ENCODE measurements at regions not wholly inside any gene's neighbourhood (a gene's known extent, or its start where the extent isn't known, plus 50 kb on each side); places are given as distances from the start of the nearest gene placed in this dataset.
"Not testable (repeated sequence)": the region's sequence is repeated elsewhere in the genome, so short reads cannot be mapped to it uniquely, and the experiment has no call there.

DNA sequence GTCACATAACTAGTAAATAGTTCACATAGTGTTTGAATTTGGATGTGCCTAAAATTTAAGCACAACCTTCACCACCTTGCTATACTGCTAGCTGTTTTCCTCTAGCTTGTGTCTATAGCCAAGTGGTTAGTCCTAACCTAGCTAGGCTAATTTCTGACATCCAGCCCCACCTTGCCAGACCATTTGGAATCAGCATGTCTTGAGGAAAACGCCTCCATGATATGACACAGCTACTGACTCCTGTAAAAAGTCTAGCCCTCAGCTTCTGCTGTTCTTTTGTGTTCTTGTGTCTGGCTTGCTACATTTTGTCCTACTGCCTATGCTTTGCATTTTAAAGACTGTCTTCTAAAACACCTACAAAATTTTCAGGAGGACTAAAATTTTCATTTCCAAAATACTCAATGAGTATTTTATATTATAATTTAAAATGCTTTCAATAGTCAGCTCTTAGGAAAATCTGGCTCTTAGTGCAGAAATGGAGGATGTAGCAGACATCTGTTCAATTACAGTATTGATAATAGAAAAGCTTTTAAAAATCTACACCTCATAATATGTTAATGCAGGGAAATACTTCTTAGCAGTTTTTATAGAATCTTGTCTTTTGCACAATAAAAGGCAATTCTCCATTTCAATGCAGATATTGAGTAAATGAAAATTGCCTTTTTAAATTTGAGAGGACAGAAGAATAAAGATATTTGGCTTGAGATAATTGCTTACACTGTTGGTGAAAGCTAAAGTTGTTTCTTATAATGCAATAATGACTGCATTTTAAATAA is 160.8 kb upstream of the APP start:
- DNase-seq (ENCODE audit: low read depth) = no peak

DNA sequence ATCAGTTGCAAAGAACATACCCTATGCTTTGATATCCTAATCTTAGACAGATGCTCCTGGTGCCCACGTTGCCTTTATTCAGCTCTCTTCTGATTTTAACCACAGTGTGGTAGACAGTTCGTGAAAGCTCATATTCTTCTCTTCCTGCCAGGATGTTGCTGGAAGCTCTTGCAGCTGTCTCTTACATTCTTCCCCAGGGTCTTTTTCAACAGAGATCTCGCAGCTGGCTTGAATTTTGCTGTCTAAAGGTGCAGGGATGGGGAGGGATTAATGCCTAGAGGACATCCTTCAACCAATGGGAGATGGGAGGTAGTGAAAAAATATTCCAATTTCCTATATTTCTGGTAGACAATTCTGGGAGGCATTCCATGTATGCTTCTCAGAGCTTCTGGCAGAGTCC is 150.0 kb upstream of the APP start:
- DNase-seq (ENCODE audit: low read depth) = no peak

DNA sequence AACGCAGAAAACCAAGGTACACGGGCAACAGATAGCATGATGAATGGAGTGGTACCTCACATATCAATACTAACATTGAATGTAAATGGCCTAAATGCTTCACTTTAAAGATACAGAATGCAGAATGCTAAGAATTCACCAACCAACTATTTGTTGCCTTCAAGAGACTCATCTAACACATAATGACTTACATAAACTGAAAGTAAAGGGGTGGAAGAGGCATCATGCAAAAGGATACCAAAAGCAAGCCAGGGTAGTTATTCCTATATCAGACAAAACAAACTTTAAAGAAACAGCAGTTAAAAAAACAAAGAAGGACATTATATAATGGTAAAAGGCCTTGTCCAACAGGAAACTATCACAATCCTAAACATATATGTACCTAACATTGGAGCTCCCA is 137.1 kb upstream of the APP start:
- DNase-seq (ENCODE audit: low read depth) = no peak

DNA sequence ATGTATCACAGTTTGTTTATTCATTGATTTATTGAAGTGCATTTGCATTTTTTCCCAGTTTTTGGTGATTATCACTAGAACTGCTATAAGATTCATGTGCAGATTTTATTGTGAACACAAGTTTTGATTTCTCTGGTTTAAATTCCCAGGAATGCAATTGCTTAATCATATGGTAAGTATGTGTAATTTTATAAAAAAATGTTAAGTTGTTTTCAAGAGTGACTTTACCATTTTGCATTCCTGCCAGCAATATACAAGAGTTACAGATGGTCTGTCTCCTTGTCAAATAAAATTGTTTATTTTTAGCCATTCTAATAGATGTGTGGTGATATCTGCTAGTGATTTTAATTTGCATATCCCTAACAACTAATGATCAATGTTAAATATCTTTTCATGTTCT is 127.3 kb upstream of the APP start:
- DNase-seq (ENCODE audit: low read depth) = no peak

DNA sequence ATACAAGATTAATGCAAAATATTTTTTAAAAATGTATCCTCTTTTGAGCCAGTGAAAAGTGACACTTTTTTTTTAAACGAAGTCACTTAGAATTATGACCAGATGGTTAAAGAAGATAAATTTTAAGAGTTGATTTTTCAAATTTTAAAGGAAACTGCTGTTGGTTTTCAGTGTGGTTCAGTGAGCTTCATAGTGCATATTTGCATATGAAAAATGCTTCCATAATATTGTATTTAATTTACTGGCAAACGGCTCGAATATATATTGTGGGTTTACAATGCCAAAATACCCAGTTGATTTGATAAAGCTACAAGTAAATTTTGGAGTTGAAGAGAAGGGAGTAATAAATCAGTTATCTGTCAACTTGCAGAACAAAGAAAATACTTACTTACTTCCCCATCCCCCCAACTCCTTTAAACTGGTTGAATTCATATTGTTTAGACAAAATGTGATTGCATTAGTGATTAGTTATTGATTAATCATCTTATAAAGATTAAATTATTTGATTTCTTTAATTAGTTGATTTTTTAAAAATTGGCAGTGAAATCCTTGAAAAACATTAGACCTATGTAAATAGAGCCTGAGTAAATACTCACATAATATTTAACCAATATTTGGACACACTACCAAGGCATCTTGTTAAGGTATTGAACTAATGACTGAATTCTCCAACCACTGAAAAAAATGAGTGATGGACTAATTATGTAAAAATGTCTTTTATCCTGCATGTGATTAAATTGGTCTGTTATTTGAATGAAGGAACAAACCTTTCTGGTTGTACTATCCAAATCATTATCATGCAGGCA is 122.8 kb upstream of the APP start:
- DNase-seq (ENCODE audit: low read depth) = no peak

DNA sequence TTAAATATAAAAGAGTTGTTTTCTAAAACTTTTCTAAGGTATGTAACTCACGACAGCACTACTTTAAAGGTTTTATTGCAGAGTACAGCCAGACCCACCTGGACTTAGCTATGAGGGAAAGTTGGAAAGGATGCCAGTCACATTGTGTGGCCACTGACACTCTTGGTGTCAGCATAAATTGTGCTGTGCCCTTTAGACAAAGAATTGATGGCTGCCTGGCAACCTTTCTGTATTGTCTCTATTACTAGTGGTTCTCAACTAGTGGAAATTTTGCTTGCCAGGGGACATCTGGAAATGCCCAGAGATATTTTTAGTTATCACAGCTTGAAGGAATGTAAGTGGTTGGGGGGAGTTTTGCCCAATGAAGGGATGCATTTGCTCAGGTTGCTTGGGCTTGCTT is 117.5 kb upstream of the APP start:
- no peak for DNase-seq (ENCODE audit: low read depth)

DNA sequence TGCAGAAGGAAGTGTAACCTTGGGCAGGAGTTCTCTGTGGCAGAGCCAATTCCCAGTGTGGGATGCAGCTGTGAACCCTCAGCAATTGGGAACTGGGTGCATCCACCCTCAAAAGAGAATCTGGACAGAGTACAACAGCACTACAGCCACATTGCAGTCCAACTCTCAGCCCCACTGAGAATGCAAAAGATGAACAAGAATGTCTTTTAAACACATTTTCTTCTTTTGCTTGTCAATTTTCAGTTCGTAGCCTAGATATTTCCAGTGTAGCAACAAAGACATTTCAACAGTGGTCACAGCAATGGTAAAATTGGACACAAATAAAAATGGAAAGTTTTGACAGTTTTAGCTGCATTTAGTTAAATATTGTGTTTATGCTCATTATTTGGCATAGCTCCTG is 114.0 kb upstream of the APP start:
- DNase-seq (ENCODE audit: low read depth) = no peak

DNA sequence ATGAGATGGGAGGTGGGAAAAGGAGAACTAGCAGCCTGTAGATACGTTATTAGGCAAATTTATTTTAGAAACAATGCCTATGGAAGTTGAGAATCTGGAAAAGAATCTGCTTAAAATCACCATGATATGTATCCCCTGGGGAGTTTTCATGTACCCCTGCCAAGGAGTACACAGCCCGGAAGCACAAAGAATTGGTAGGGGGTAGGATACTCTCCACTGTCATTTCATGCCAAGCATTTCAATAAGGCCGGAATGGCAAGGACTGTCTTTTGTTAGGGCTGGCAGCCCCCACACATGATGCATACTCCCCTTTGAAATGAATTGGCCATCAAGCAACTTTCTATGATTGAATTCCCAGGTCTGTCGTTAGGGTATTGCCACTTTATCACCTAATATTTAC is 111.5 kb upstream of the APP start:
- DNase-seq (ENCODE audit: low read depth) = no peak

DNA sequence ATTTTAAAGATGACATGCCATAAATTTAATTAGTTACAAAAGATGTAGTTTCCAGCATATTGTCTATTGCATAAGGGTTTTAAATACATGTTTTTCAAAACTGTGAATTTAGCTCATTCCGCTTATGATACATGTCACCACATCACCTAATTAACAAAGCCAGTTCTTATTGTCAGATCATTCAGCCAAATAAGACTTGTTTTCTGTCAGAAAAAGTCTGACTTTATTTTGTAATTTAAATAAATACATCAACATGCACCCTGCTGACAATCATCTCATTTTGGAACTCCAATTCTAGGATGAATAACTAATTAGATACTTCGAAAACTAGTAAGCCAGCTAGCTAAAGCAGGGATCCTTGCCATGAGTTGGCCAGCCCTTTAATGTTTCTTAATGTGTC is 110.9 kb upstream of the APP start:
- no peak for DNase-seq (ENCODE audit: low read depth)

DNA sequence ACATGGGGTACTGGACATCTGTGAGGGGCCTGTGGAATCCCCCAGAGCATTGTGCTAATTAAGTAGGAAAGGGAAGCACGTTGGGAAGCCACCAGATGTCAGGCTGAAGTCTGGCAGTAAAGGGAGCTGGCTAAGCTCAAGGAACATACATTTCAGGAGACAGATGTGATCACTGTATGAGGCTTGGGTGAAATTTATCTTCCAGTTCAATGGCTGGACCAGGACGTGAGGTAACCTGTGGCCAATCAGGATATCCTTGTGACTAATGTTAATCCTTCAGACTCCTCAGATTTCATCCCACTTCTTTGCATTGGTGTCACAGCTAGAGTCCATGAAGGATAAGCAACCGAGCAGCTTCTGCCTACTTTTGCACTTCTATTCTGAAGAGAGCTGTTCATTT is 110.2 kb upstream of the APP start:
- no peak for DNase-seq (ENCODE audit: low read depth)

DNA sequence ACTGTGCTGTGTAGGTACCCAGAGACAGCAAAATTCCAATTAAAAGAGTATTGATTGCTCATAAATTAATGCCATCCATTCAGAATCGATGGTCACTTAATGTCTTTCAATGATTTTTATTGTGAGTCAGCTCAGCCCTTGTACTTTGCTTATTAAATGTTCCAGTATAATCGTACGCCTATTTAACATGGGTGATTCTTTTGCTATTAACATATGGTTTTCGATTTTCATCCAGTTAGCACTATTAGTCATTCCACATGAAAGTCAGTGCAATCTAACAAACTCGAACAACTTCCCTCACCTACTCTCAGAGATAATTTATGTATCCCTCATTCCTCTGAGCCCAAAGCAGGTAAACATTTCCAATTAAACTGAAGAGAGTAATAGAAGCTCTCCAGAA is 109.6 kb upstream of the APP start:
- DNase-seq (ENCODE audit: low read depth) = no peak

DNA sequence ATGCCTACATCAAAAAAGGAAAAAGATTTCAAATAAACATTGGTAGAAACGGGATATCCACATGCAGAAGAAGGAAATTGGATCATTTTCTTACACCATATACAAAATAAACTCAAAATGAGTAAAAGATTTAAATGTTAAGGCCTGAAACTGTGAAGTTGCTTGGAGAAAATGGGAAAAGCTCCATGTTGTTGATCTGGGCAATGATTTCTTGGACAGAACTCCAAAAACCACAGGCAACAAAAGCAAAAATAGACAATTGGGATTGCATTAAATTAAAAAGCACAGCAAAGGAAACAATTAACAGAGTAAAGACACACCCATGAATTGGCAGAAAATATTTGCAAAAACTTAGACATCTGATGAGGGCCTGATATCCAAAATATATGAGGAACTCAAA is 105.2 kb upstream of the APP start:
- DNase-seq (ENCODE audit: low read depth) = no peak

DNA sequence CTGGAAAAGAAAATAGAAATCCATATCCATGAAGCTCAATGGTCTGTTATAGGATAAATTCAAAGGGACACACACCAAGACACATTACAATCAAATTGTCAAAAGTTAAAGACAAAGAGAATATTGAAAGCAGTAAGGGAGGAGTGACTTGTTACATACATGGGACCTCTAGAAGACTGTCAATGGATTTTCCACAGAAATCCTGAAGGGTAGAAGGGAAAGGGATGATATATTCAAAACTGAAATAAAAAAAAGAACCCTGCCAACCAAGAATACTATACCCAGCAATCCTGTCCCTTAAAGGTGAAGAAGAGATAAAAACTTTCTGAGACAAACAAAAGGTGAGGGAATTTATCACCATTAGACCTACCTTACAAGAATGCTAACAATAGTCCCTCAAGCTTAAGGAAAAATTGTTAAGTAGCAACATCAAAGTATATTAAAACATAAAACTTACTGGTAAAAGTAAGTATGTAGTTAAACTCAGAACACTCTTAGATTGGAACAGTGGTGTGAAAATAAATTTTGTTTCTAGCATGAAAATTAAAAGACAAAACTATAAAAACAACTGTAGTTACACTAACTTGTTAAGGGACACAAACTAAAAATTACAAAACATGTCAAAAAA is 103.2 kb upstream of the APP start:
- no peak for DNase-seq (ENCODE audit: low read depth)

DNA sequence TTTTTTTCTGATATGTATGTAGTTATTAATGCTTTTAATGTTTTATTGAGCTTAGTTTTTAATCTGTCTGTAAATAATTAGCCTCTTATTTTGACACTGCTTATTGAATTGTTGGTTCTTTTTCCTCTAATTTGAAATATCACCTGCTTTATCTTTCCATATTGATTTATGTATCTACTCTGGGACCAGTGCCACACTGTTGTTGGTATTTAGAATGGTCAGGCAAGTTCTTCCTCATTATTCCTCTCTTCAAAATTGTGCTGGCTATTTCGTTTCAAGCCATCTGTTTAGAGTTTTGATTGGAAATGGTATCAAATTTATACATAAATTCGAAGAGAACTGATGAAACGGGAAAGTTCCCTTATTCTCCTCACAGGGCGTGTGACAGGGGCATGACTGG is 96.8 kb upstream of the APP start:
- DNase-seq (ENCODE audit: low read depth) = no peak

DNA sequence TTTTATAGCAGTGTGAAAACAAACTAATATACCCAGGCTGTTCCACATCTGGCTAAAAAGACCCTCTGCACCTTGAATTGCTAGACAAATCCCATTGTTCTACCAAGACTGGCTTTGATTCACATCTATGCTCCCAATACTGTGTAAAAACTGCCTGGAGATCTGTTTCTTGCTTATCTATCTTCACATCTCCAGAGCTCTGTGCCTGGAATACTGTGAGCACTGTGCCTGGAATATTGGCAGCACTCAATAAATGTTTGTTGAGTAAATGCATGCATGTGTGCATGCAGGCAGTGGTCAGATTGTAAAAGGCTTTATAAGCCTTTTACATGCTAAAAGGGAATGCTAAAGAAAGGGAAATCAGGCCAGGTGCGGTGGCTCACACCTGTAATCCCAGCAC is 75.5 kb upstream of the APP start:
- no peak for DNase-seq (ENCODE audit: low read depth)

DNA sequence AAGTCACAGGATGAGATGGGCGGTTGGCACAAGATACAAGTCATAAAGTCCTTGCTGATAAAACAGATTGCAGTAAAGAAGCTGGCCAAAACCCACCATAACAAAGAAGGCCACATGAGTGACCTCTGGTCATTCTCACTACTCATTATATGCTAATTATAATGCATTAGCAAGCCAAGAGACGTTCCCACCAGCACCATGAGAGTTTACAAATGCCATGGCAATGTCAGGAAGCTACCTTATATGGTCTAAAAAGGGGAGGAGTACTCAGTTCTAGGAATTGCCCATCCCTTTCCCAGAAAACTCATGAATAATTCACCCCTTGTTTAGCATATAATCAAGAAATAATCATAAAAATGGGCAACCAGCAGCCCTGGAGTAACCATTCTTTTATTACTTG is 74.9 kb upstream of the APP start:
- no peak for DNase-seq (ENCODE audit: low read depth)

DNA sequence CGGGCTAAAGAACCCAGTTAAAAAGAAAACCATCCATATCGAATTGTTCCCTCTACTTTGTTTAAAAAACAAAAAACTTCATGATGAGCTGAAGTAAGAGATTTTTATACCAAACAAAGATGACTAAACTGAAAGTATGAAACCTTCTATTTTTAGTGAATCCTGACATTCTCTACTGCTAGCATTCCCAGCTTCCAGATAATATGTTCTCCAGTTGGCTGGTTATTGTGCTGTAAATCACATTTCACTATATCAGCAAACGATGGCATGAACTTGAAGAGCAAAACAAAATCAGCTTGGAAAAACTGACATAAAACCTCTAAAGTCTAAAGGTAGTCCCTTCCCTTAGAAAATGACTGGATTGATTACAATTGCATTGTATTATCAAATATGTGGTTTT is 68.1 kb upstream of the APP start:
- DNase-seq (ENCODE audit: low read depth) = no peak

DNA sequence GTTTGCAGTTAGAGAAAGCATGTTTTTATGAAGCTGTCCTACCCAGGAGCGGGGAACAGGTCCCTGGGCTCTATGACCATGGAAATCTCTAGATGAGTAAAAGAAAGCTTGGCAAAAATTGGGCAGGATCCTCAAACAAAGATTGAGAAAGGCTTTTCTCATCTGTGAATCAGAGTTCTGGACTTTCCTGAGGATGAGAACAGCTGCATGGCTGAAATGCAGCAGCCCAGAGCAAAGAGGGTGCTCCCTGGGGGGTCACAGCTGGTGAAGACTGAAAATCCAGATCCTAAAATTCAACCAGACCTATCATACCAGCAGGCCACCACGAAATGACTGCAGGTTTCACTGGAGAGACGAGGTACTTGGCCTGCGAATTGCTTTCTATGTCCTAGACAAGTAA is 65.7 kb upstream of the APP start:
- DNase-seq (ENCODE audit: low read depth) = no peak

DNA sequence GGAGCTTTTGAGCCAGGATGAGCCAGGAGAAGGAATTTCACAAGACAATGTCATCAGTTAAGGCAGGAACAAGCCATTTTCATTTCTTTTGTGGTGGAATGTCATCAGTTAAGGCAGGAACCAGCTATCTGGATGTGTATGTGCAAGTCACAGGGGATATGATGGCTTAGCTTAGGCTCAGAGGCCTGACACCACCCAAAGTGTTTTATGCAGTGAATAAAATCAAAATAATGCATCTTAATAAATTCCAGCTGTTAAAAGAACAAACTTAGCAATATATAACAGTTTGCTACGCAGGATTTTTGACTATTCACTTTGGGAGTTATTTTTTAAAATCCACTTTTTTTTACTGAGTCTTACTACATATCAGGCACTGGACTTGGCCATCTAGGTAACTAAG is 62.7 kb upstream of the APP start:
- not testable (repeated sequence) for DNase-seq (ENCODE audit: low read depth)

DNA sequence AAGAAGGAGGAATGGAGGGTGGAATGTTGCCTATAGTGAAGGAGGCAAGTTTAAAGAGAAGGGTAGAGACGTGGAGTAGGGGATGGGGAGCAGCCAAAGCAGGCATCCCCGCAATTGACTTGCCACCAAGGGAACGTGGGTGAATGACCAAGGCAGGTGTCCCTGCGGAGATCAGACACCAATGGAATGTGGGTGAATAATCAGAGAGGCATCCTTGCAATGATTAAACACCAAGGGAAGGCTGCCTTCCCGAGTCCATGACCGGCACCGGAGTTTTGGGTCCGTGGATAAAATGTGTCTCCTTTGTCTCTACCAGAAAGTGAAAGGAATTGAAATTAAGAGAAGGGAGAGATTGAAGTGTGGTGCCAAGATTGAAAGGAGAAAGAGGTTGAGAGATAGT is 61.9 kb upstream of the APP start:
- not testable (repeated sequence) for DNase-seq (ENCODE audit: low read depth)

DNA sequence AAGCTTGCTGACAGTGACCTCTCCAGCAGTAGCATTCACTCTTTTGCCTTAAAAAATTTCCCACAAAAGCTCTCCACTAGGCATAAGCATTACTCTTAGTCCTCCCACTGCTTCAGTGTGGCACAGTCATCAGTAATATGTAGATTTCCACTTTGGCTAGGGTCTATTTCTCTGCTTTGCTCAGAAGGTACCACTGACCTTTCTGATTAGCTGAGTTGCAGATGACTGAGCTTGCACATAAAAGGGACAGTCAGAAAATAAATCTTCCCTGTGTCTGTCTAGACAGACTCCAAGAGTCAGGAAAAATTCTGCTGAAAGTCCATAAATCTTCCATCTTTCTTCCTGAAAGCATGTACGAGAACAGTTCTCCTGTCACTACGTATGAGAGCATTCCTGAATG is 56.6 kb upstream of the APP start:
- DNase-seq (ENCODE audit: low read depth) = no peak

DNA sequence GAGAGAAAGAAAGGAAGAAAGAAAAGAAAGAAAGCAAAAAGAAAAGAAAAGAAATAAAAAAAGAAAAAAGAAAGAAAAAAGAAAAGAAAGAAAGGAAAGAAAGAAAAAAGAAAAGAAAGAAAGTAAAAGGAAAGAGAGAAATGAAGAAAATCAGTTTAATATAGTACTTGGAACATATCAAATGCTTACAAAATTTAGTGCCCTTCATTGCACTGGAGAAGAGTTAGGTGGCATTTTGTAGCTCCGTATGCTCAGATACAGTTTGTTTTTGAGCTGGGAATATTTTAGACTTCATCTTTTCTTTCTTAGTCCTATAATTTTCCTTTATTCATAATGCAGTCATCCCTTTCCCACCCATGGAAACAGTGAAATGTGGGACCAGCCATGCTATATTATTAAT is 56.2 kb upstream of the APP start:
- DNase-seq (ENCODE audit: low read depth) = no peak

DNA sequence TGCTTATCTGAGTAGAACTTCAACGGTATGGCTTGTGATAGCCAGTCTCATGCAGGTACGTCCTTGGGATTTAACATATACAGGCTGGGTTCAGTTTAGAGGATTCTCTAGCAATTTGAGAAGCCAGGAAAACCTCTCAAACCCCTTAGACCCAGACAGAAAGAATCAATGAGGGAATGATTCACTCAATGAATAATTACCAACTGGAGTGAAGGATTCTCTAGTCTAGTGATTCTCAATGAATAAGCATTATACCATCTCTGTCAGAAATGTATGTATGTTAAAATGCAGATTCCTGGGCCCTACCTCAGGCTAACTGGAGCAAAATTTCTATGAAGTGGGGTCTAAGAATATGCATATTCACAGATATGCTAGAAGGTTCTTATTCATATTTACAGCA is 54.5 kb upstream of the APP start:
- no peak for DNase-seq (ENCODE audit: low read depth)

All from non-pigmented ciliary epithelial cell (primary cell).